Tibial nerve (tissue), 4 donors: ENCODE measurements at regions not wholly inside any gene's neighbourhood (a gene's known extent, or its start where the extent isn't known, plus 50 kb on each side); places are given as distances from the start of the nearest gene placed in this dataset.

Experiments used
- DNase-seq, 2 donors: peaks; one replicate each; pipeline ENCODE4 v3.0.0-alpha.2; 2019; ENCODE audit warnings: low spot score in 2 of 2
- H3K27ac ChIP-seq, 4 donors: fragments of 200-600 bp; sonication (generic) in 3 of 4; one replicate each; pipeline ENCODE4 v1.5.1; 2017 to 2019; ENCODE audit warnings: mild to moderate bottlenecking in 1 of 4
- H3K27me3 ChIP-seq, 2 donors: fragments of 200-600 bp; sonication (generic) in 1 of 2; one replicate each; pipeline versions ENCODE4 v1.5.1 to v1.6.0; 2017 to 2019
- H3K36me3 ChIP-seq, 3 donors: fragments of 200-600 bp; sonication (generic); one replicate each; pipeline ENCODE4 v1.5.1; 2018 to 2019
- H3K4me1 ChIP-seq, 4 donors: fragments of 200-600 bp; sonication (generic) in 3 of 4; one replicate each; pipeline ENCODE4 v1.5.1; 2017 to 2019
- H3K4me3 ChIP-seq, 4 donors: fragments of 200-600 bp; sonication (generic) in 3 of 4; one replicate each; pipeline ENCODE4 v1.5.1; 2017 to 2019; ENCODE audit warnings: mild to moderate bottlenecking in 1 of 4, moderate library complexity in 1 of 4
- H3K9me3 ChIP-seq, 4 donors: fragments of 200-600 bp; sonication (generic) in 3 of 4; one replicate each; pipeline ENCODE4 v1.5.1; 2017 to 2019
- EP300 ChIP-seq, 2 donors: sonication (generic); formaldehyde crosslinking; IDR thresholded peaks; one replicate each; pipeline ENCODE4 v1.6.1; 2017; ENCODE audit warnings: antibody characterized with exemption in 2 of 2, mild to moderate bottlenecking in 1 of 2
- POLR2A ChIP-seq, 2 donors: fragments of 450-650 bp; IDR thresholded peaks; one replicate each; pipeline ENCODE4 v1.6.1; 2017; ENCODE audit warnings: antibody characterized with exemption in 2 of 2, mild to moderate bottlenecking in 2 of 2, moderate library complexity in 2 of 2
- WGBS, 2 donors: methylation state at CpG; one replicate each; pipeline ENCODE4 v1.1.5; 2018; 5-methylcytosine and 5-hydroxymethylcytosine counted together
- TF ChIP-seq, protein P1 (sequence below), 5 experiments: fragments of 200-600 bp in 3 of 5; fragments of 450-650 bp in 2 of 5; sonication (generic) in 3 of 5; IDR thresholded peaks; one replicate each; pipeline ENCODE4 v1.5.1; 2016 to 2019; ENCODE audit warnings: antibody characterized with exemption in 5 of 5, mild to moderate bottlenecking in 3 of 5, moderate library complexity in 2 of 5

DNA sequence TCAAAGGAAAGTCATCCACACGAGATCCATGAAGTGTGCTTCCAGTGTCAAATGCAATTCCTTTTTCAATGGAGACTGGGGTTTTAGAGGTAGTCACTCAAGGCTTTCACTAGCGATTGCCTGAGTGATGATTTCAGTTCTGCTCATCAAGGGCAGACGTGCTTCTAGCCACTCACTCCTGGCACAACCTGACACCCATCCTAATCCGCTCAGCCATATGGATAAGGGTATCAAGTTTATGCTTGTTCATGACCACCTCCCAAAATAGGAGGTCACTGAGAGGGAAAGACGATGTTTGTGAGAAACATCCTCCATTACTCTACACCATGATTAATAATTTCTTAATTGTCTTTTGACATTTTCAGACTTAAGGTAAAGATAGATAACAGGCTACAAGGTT, 91.3 kb upstream of the HEY2 start:
- Histone ChIP-seq H3K9me3 (no peaks in the 10 kb centered on the region), H3K27me3 (no peaks in the 10 kb centered on the region), H3K36me3 (no peaks in the 10 kb centered on the region), H3K4me1 (no peaks in the 10 kb centered on the region), H3K27ac (no peak overlapping the region), H3K4me3 (no peak overlapping the region)
- 92% methylated on average over 5 of the region's 5 CpGs for WGBS, 2 donors
- TF ChIP-seq POLR2A (IDR thresholded peaks at IDR 0.05), result no peak
- TF ChIP-seq EP300 (IDR thresholded peaks at IDR 0.05), result no peak
- TF ChIP-seq, protein P1, sequence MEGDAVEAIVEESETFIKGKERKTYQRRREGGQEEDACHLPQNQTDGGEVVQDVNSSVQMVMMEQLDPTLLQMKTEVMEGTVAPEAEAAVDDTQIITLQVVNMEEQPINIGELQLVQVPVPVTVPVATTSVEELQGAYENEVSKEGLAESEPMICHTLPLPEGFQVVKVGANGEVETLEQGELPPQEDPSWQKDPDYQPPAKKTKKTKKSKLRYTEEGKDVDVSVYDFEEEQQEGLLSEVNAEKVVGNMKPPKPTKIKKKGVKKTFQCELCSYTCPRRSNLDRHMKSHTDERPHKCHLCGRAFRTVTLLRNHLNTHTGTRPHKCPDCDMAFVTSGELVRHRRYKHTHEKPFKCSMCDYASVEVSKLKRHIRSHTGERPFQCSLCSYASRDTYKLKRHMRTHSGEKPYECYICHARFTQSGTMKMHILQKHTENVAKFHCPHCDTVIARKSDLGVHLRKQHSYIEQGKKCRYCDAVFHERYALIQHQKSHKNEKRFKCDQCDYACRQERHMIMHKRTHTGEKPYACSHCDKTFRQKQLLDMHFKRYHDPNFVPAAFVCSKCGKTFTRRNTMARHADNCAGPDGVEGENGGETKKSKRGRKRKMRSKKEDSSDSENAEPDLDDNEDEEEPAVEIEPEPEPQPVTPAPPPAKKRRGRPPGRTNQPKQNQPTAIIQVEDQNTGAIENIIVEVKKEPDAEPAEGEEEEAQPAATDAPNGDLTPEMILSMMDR (IDR thresholded peaks at IDR 0.05), result no peak
- DNase-seq, result no peak

DNA sequence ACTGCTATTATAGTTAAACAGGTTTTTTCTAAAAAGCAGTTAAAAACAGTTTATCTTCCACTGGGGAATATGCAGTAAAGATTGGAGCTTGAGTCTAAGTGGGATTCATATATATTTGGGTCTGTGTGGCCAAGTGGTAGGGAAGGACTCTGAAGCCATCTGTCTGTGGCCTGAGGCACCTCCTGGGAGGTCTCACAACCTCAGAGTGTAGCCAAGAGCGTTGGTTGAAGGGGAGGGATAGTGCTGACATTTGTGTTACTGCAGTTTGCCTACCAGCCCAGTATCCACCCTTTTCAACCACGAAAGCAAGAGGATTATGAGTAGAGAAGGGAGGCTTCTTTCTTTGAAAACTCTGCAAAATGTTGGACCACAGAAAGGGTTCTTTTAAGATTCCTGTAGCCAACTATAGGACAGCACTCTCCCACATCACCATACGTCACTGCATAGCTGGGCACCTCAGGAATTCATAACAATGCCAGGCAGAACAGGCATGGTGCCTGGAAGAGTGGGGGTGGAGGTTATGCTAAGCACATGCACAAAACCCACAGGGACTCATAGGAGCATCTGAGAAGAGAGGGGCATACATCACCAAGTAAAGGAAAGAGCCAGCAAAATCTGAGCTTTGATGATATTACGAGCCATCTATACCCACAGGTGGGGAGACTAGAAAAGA, 90.5 kb upstream of the HEY2 start:
- no peak overlapping the region for H3K27ac ChIP-seq
- 51 to 54% methylated on average over 4 of the region's 4 CpGs for WGBS, 2 donors
- no peaks in the 10 kb centered on the region for H3K9me3 ChIP-seq
- H3K36me3 ChIP-seq, result no peaks in the 10 kb centered on the region
- no peaks in the 10 kb centered on the region for H3K27me3 ChIP-seq
- H3K4me3 ChIP-seq, result no peak overlapping the region
- no peak for DNase-seq
- TF ChIP-seq, protein P1 (IDR thresholded peaks at IDR 0.05), result no peak
- TF ChIP-seq EP300 (IDR thresholded peaks at IDR 0.05) (no peak), POLR2A (IDR thresholded peaks at IDR 0.05) (no peak)
- H3K4me1 ChIP-seq, result no peaks in the 10 kb centered on the region

DNA sequence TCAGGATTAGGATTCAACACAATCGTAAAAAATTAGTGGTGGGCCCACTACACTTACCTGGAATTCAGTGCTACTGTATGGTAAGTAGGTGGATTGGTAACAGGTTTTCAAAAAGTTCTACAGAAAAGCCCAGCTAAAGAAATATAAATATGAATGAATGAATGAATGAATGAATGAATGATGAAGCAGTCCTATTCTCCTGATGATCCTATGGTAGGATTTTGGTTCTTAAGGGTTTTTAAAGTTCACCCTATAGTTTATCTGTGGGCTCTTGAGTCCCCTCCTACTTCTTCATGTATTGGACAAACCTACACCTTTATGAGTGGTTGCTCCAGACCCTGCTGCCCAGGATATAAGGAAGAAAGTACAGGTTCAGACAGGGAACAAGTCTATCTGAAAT, 89.5 kb upstream of the HEY2 start:
- no peaks in the 10 kb centered on the region for H3K36me3 ChIP-seq
- DNase-seq, result no peak
- no peak overlapping the region for H3K27ac ChIP-seq
- H3K9me3 ChIP-seq, result no peaks in the 10 kb centered on the region
- no peaks in the 10 kb centered on the region for H3K27me3 ChIP-seq
- TF ChIP-seq, protein P1 (IDR thresholded peaks at IDR 0.05), result no peak
- no peak for TF ChIP-seq POLR2A (IDR thresholded peaks at IDR 0.05)
- no peak for TF ChIP-seq EP300 (IDR thresholded peaks at IDR 0.05)
- WGBS, 2 donors, result 92 to 95% methylated on average over 1 of the region's 1 CpG
- no peaks in the 10 kb centered on the region for H3K4me1 ChIP-seq
- H3K4me3 ChIP-seq, result no peak overlapping the region

DNA sequence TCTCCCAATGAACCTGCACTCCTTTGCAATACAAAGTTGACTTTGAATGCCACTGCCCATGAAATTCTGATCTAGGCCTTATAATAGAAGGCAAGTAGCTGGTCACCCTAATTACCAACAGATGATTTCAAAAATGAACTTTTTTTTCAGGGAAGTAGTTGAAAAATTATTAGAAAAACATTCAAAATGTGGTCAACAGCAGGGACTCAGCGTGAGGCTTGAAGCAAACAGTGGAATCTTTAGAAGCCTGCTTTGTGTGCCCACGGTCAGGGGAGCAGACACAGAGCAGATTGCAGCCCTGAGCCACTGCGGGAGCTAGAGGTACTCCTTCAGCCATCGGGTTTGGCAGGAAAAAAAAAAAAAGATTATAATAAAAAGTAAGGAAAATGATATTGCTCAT, 87.1 kb upstream of the HEY2 start:
- DNase-seq, result no peak
- TF ChIP-seq POLR2A (IDR thresholded peaks at IDR 0.05) (no peak), EP300 (IDR thresholded peaks at IDR 0.05) (no peak)
- TF ChIP-seq, protein P1 (IDR thresholded peaks at IDR 0.05), result no peak
- Histone ChIP-seq H3K27ac (no peak overlapping the region), H3K4me1 (no peaks in the 10 kb centered on the region), H3K36me3 (no peaks in the 10 kb centered on the region), H3K4me3 (no peak overlapping the region), H3K27me3 (no peaks in the 10 kb centered on the region), H3K9me3 (no peaks in the 10 kb centered on the region)
- WGBS, 2 donors, result 45 to 47% methylated on average over 4 of the region's 4 CpGs

DNA sequence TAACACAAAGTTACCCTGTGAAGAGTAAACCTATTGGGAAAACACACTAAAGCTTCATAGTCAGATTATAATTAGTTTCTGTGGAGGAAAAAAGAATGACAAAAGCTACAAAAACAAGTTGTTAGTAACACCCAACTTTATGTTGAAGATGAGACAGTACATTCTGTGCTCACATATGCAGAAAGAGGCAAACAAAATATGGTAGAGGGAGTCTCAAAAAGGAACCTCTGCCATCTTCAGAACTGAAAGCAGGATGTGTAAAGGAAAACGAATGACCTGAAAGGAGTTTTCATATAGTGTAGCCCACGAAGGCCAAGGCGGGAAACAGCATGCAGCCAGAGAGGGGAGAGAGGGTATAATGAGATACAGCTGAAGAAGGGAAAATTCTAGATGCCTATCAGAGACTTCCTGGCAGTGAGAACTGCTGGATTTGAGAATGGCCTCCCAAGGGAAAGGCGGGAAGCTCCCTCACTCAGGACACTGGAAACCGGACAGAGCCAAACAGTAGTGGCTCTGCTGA, 84.1 kb upstream of the HEY2 start:
- Histone ChIP-seq H3K27me3 (no peaks in the 10 kb centered on the region), H3K36me3 (no peaks in the 10 kb centered on the region), H3K9me3 (no peaks in the 10 kb centered on the region), H3K4me1 (no peaks in the 10 kb centered on the region), H3K4me3 (no peak overlapping the region), H3K27ac (no peak overlapping the region)
- 81 to 84% methylated on average over 5 of the region's 5 CpGs for WGBS, 2 donors
- no peak for DNase-seq
- TF ChIP-seq EP300 (IDR thresholded peaks at IDR 0.05), result no peak
- TF ChIP-seq, protein P1 (IDR thresholded peaks at IDR 0.05), result no peak
- no peak for TF ChIP-seq POLR2A (IDR thresholded peaks at IDR 0.05)
